AG04450 (cell line): ENCODE measurements at regions not wholly inside any gene's neighbourhood (a gene's known extent, or its start where the extent isn't known, plus 50 kb on each side); places are given as distances from the start of the nearest gene placed in this dataset.

Experiments
- CTCF ChIA-PET: fragments of 300-600, 350-600 bp; formaldehyde crosslinking; extraction: SDS; loops from one replicate; lab custom pipeline; 2022; ENCODE audit warnings: antibody characterized with exemption, inconsistent platforms; lab: Charles Lee
- POLR2A ChIA-PET: fragments of 350-600 bp; formaldehyde crosslinking; extraction: SDS; loops from one replicate; lab custom pipeline; 2021; ENCODE audit warnings: antibody characterized with exemption, inconsistent platforms; lab: Yijun Ruan, JAX
- DNase-seq: peaks from one replicate; pipeline ENCODE4 v3.0.0-alpha.2; 2011; ENCODE audit warnings: low read depth, low spot score
- H3K27ac ChIP-seq: one replicate; pipeline ENCODE4 v1.5.1; 2012; ENCODE audit warnings: low read depth, low read length, control low read depth
- H3K27me3 ChIP-seq: one replicate; pipeline ENCODE4 v1.6.0; 2012; ENCODE audit warnings: low read length; ENCODE audit not compliant: control insufficient read depth, insufficient read depth
- H3K4me3 ChIP-seq: 2 replicates; pipeline ENCODE4 v1.5.1; 2011; ENCODE audit warnings: mild to moderate bottlenecking, low read depth, low read length, control low read depth
- H3K9me3 ChIP-seq: 2 replicates; pipeline ENCODE4 v1.5.1; 2012; ENCODE audit warnings: low read length; ENCODE audit not compliant: control insufficient read depth, insufficient read depth
- CTCF ChIP-seq: IDR thresholded peaks from 2 replicates; pipeline ENCODE4 v1.5.1; 2011; ENCODE audit warnings: low read depth, low read length, control low read depth, inconsistent platforms

GRCh38 chr12:124148481-124149273, 146.2 kb upstream of the RFLNA start:
- no peak for TF ChIP-seq CTCF
- H3K9me3 ChIP-seq = no peaks in the 10 kb centered on the region
- H3K27me3 ChIP-seq = peaks cover 11% of the 10 kb centered on the region
- no peak overlapping the region for H3K27ac ChIP-seq
- CTCF ChIA-PET = no interaction called here
- DNase-seq = no peak
- POLR2A ChIA-PET = no interaction called here
- H3K4me3 ChIP-seq = no peak overlapping the region

- H3K9me3 ChIP-seq = no peaks in the 10 kb centered on the region
- ChIA-PET CTCF (no interaction called here), POLR2A (no interaction called here)
- no peak for DNase-seq
- H3K27ac ChIP-seq = no peak overlapping the region
- H3K27me3 ChIP-seq = peaks cover 13% of the 10 kb centered on the region
- H3K4me3 ChIP-seq = no peak overlapping the region
- TF ChIP-seq CTCF = no peak
These were observed 145.6 kb upstream of the RFLNA start for GRCh38 chr12:124149287-124149686.

- no peak overlapping the region for H3K27ac ChIP-seq
- CTCF ChIA-PET = no interaction called here
- H3K9me3 ChIP-seq = no peaks in the 10 kb centered on the region
- no peak overlapping the region for H3K4me3 ChIP-seq
- TF ChIP-seq CTCF = no peak
- peaks cover 12% of the 10 kb centered on the region for H3K27me3 ChIP-seq
- POLR2A ChIA-PET = no interaction called here
- DNase-seq = no peak
These were observed 144.7 kb upstream of the RFLNA start for GRCh38 chr12:124150168-124150567.

- Histone ChIP-seq H3K9me3 (no peaks in the 10 kb centered on the region), H3K27me3 (peaks cover 12% of the 10 kb centered on the region), H3K27ac (no peak overlapping the region), H3K4me3 (no peak overlapping the region)
- POLR2A ChIA-PET = no interaction called here
- no peak for TF ChIP-seq CTCF
- CTCF ChIA-PET = no interaction called here
- DNase-seq = no peak
These were observed 143.3 kb upstream of the RFLNA start for GRCh38 chr12:124151583-124151982.

GRCh38 chr12:124152731-124153130, 142.2 kb upstream of the RFLNA start:
- DNase-seq = no peak
- TF ChIP-seq CTCF = no peak
- ChIA-PET CTCF (no interaction called here), POLR2A (no interaction called here)
- H3K27me3 ChIP-seq = peaks cover 7% of the 10 kb centered on the region
- H3K4me3 ChIP-seq = no peak overlapping the region
- no peaks in the 10 kb centered on the region for H3K9me3 ChIP-seq
- H3K27ac ChIP-seq = no peak overlapping the region
